C4-2B (cell line): ENCODE measurements at regions not wholly inside any gene's neighbourhood (a gene's known extent, or its start where the extent isn't known, plus 50 kb on each side); places are given as distances from the start of the nearest gene placed in this dataset.

Experiments
- H3K27ac ChIP-seq: fragments of 450-650 bp; 2 replicates; pipeline ENCODE4 v1.5.1; 2017
- CTCF ChIP-seq: fragments of 450-650 bp; conservative IDR thresholded peaks from 2 replicates; pipeline ENCODE4 v1.5.1; 2017; ENCODE audit warnings: mild to moderate bottlenecking
- ZFX ChIP-seq: fragments of 450-650 bp; IDR thresholded peaks from 2 replicates; pipeline ENCODE4 v1.6.1; 2017

- H3K27ac ChIP-seq: no peak overlapping the region
- no peak for TF ChIP-seq ZFX
- TF ChIP-seq CTCF: no peak
These were observed 183.3 kb upstream of the ADGRL2 start for GRCh38 chr1:81617308-81617967.

- TF ChIP-seq ZFX (no peak), CTCF (no peak)
- no peak overlapping the region for H3K27ac ChIP-seq
These were observed 186.9 kb upstream of the ADGRL2 start for GRCh38 chr1:81613803-81614202.

GRCh38 chr1:81607924-81608323 lies 192.8 kb upstream of the ADGRL2 start:
- no peak overlapping the region for H3K27ac ChIP-seq

GRCh38 chr1:81607086-81607485 lies 193.6 kb upstream of the ADGRL2 start:
- TF ChIP-seq CTCF (no peak), ZFX (no peak)
- no peak overlapping the region for H3K27ac ChIP-seq

More at GRCh38 chr1:81607924-81608323, 192.8 kb upstream of the ADGRL2 start:
- TF ChIP-seq ZFX (no peak), CTCF (no peak)

- TF ChIP-seq CTCF: no peak
- TF ChIP-seq ZFX: no peak
These were observed 194.1 kb upstream of the ADGRL2 start for GRCh38 chr1:81606656-81607055.

GRCh38 chr1:81605023-81605422 lies 195.7 kb upstream of the ADGRL2 start:
- H3K27ac ChIP-seq: no peak overlapping the region
- TF ChIP-seq ZFX: no peak
- no peak for TF ChIP-seq CTCF

More at GRCh38 chr1:81606656-81607055, 194.1 kb upstream of the ADGRL2 start:
- no peak overlapping the region for H3K27ac ChIP-seq

GRCh38 chr1:81600878-81601622 lies 199.7 kb upstream of the ADGRL2 start:
- H3K27ac ChIP-seq: no peak overlapping the region
- no peak for TF ChIP-seq ZFX
- TF ChIP-seq CTCF: no peak
